Fibroblast of mammary gland (primary cell): ENCODE measurements at regions not wholly inside any gene's neighbourhood (a gene's known extent, or its start where the extent isn't known, plus 50 kb on each side); places are given as distances from the start of the nearest gene placed in this dataset.
"Not testable (repeated sequence)": the region's sequence is repeated elsewhere in the genome, so short reads cannot be mapped to it uniquely, and the experiment has no call there.

Experiments used
- DNase-seq: peaks from one replicate; pipeline ENCODE4 v3.0.0-alpha.2; 2010; ENCODE audit warnings: low read depth
- H3K4me3 ChIP-seq: 2 replicates; pipeline ENCODE4 v1.5.1; 2011; ENCODE audit warnings: low read depth, mild to moderate bottlenecking, low read length, moderate library complexity; ENCODE audit not compliant: control insufficient read depth
- CTCF ChIP-seq: conservative IDR thresholded peaks from 2 replicates; pipeline ENCODE4 v1.5.1; 2011; ENCODE audit warnings: low read depth, low read length, inconsistent platforms; ENCODE audit not compliant: control insufficient read depth, insufficient read depth

- DNase-seq = no peak
- H3K4me3 ChIP-seq = no peak overlapping the region
- no peak for TF ChIP-seq CTCF
Measured at GRCh38 chr20:30593572-30593971, 663.9 kb upstream of the DEFB115 start.

- no peak for TF ChIP-seq CTCF
- no peak for DNase-seq
- no peak overlapping the region for H3K4me3 ChIP-seq
Measured at GRCh38 chr20:30594112-30594511, 663.4 kb upstream of the DEFB115 start.

GRCh38 chr20:30595698-30596097, 661.8 kb upstream of the DEFB115 start:
- DNase-seq = no peak
- H3K4me3 ChIP-seq = no peak overlapping the region
- no peak for TF ChIP-seq CTCF

- DNase-seq, H3K4me3 ChIP-seq: not testable (repeated sequence)
Measured at GRCh38 chr20:30597429-30597828, 660.0 kb upstream of the DEFB115 start.

GRCh38 chr20:30598460-30599230, 658.8 kb upstream of the DEFB115 start:
- no peak for DNase-seq
- H3K4me3 ChIP-seq = no peak overlapping the region
- no peak for TF ChIP-seq CTCF

- H3K4me3 ChIP-seq = no peak overlapping the region
- TF ChIP-seq CTCF = no peak
Measured at GRCh38 chr20:30599990-30600389, 657.5 kb upstream of the DEFB115 start.

GRCh38 chr20:30601974-30602373, 655.5 kb upstream of the DEFB115 start:
- H3K4me3 ChIP-seq = no peak overlapping the region
- TF ChIP-seq CTCF = no peak
- no peak for DNase-seq

More at GRCh38 chr20:30599990-30600389, 657.5 kb upstream of the DEFB115 start:
- no peak for DNase-seq
